ENCODE measurements at regions not wholly inside any gene's neighbourhood (a gene's known extent, or its start where the extent isn't known, plus 50 kb on each side); places are given as distances from the start of the nearest gene placed in this dataset.

- Mint-ChIP-seq H3K36me3 (no peaks in the 10 kb centered on the region), H3K4me3 (no peak overlapping the region), H3K27me3 (ENCODE audit: low read depth) (peaks cover 35% of the 10 kb centered on the region), H3K9me3 (no peaks in the 10 kb centered on the region), H3K4me1 (no peaks in the 10 kb centered on the region), H3K27ac (no peak overlapping the region)
- DNase-seq (ENCODE audit: low spot score in 2 of 2, unreplicated experiment in 2 of 2) = no peak
- no peak for TF ChIP-seq CTCF (IDR thresholded peaks at IDR 0.05; ENCODE audit: unreplicated experiment)
Measured at GRCh38 chr16:80489173-80489572, 51.6 kb upstream of the DYNLRB2 start.

DNA sequence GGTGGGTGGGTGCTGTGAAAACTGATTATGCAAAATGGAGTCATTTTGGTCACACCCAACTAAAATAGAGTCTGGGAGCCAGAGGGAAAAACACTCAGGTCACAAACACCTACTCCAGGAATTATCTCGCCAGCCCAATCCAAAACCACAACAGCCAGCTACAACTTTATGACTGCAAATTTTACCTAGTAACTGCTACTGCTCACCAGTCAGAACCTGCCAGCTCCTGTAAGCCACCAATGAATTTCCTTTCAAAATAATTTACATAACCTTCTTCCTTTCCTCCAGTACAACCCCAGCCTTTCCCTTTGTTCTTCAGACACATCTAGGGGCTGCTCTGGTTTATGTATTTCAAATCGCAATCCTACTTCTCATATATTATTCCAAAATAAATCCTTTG, 52.6 kb upstream of the DYNLRB2 start:
- H3K4me1 Mint-ChIP-seq = no peaks in the 10 kb centered on the region
- TF ChIP-seq CTCF (IDR thresholded peaks at IDR 0.05; ENCODE audit: unreplicated experiment) = no peak
- peaks cover 38% of the 10 kb centered on the region for H3K27me3 Mint-ChIP-seq (ENCODE audit: low read depth)
- H3K36me3 Mint-ChIP-seq = no peaks in the 10 kb centered on the region
- H3K27ac Mint-ChIP-seq = no peak overlapping the region
- H3K4me3 Mint-ChIP-seq = no peak overlapping the region
- DNase-seq (ENCODE audit: low spot score in 2 of 2, unreplicated experiment in 2 of 2) = no peak
- no peaks in the 10 kb centered on the region for H3K9me3 Mint-ChIP-seq

DNA sequence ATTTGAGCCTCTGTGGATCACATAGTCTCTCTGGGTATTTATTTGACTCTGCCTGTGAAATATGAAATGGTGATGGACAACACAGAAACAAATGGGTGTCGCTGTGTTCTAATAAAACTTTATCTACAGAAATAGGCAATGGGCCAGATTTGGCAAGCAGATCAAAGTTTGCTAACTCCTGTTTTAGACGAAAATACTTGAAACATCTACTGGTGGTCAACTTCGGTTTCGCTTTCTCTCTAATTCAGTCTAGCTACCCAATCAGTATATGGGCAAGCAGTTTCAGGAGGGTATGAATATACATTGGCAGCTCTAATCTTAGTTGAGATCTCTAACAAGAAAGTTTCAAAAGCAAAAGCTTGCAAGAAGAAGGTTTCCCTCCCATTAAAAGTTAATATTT, 60.1 kb upstream of the DYNLRB2 start:
- Mint-ChIP-seq H3K9me3 (no peaks in the 10 kb centered on the region), H3K4me1 (no peaks in the 10 kb centered on the region), H3K36me3 (no peaks in the 10 kb centered on the region), H3K27me3 (ENCODE audit: low read depth) (peaks cover 59% of the 10 kb centered on the region), H3K4me3 (no peak overlapping the region), H3K27ac (no peak overlapping the region)
- no peak for TF ChIP-seq CTCF (IDR thresholded peaks at IDR 0.05; ENCODE audit: unreplicated experiment)
- no peak for DNase-seq (ENCODE audit: low spot score in 2 of 2, unreplicated experiment in 2 of 2)

- no peak overlapping the region for H3K27ac Mint-ChIP-seq
- H3K36me3 Mint-ChIP-seq = no peaks in the 10 kb centered on the region
- no peak for DNase-seq (ENCODE audit: low spot score in 2 of 2, unreplicated experiment in 2 of 2)
- no peak overlapping the region for H3K4me3 Mint-ChIP-seq
- peaks cover 66% of the 10 kb centered on the region for H3K27me3 Mint-ChIP-seq (ENCODE audit: low read depth)
- TF ChIP-seq CTCF (IDR thresholded peaks at IDR 0.05; ENCODE audit: unreplicated experiment) = no peak
- H3K4me1 Mint-ChIP-seq = no peaks in the 10 kb centered on the region
- H3K9me3 Mint-ChIP-seq = no peaks in the 10 kb centered on the region
Measured at GRCh38 chr16:80477838-80478237, 63.0 kb upstream of the DYNLRB2 start.

- TF ChIP-seq CTCF (IDR thresholded peaks at IDR 0.05; ENCODE audit: unreplicated experiment) = no peak
- no peak overlapping the region for H3K27ac Mint-ChIP-seq
- no peaks in the 10 kb centered on the region for H3K36me3 Mint-ChIP-seq
- no peak overlapping the region for H3K4me3 Mint-ChIP-seq
- peaks cover 48% of the 10 kb centered on the region for H3K27me3 Mint-ChIP-seq (ENCODE audit: low read depth)
- peaks cover 9% of the 10 kb centered on the region for H3K9me3 Mint-ChIP-seq
- DNase-seq (ENCODE audit: low spot score in 2 of 2, unreplicated experiment in 2 of 2) = no peak
- no peaks in the 10 kb centered on the region for H3K4me1 Mint-ChIP-seq
Measured at GRCh38 chr16:80468029-80468428, 72.8 kb upstream of the DYNLRB2 start.
